GM12873 (cell line): ENCODE measurements at regions not wholly inside any gene's neighbourhood (a gene's known extent, or its start where the extent isn't known, plus 50 kb on each side); places are given as distances from the start of the nearest gene placed in this dataset.

ENCODE experiments used
- CTCF ChIP-seq: IDR thresholded peaks from 2 replicates; pipeline ENCODE4 v1.5.1; 2012; ENCODE audit warnings: low read depth, mild to moderate bottlenecking, moderate library complexity, low read length, control low read depth; ENCODE audit not compliant: insufficient read depth; ENCODE audit errors: missing control alignments

DNA sequence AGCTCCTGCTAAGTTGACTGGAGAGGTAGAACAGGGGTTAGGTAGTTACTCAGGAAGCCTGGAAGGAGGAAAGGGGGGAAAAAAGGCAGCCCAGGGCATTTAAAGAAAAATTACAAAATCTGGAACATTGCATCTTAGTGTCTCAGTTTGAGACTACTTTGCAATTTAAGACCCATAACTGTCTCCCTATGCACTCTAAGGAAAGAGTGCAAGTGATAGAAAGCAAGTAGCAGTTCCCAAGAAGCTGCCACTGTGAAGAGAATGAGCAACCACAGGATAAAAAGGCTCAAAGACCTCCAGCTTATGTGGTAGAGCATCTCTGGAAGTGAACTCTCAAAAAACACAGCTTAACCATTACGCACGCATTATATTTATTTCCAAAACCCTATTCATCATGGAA lies 141.8 kb downstream of the SLCO4C1 start:
- TF ChIP-seq CTCF, result no peak

- TF ChIP-seq CTCF, result peak; percentile 48
These were observed 142.9 kb downstream of the SLCO4C1 start for GRCh38 chr5:102153003-102153759.

GRCh38 chr5:102139029-102139428 lies 157.1 kb downstream of the SLCO4C1 start:
- TF ChIP-seq CTCF, result no peak

DNA sequence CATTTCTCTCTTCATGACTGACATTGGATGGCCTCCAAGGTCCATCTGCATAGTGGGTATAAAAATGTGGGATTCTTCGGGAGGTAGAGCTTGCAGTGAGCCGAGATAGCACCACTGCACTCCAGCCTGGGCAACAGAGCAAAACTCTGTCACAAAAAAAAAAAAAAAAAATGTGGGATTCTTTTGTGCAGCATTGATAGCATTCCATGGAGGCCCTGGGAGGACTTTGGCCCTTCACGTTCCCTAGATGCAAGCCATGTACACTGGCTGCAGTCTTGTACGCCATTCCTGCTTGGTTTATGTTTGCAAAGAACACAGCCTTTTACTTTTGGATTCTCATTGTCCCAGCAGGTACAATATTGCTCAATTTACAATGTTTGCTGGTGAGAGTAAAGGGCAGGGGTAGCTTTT lies 157.8 kb downstream of the SLCO4C1 start:
- no peak for TF ChIP-seq CTCF

GRCh38 chr5:102130890-102131289 lies 165.2 kb downstream of the SLCO4C1 start:
- no peak for TF ChIP-seq CTCF

DNA sequence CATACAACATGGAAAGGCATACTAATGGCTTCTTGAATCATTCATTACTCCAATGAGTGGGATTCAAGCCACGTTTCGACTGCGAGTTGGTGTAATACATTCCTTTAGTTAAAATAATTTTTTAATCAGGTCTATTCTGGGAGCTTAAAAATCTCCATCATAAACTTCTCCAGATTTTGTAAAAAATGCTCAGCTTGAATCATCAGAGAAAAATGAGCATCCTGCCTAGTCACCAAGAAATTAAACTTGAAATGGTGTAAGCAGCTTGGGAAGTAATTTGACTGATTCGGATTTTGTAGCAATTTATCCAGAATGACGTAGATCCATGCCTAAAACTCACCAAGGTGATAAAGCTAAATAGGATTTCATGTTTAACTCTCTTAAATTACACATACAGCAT lies 165.7 kb downstream of the SLCO4C1 start:
- no peak for TF ChIP-seq CTCF

DNA sequence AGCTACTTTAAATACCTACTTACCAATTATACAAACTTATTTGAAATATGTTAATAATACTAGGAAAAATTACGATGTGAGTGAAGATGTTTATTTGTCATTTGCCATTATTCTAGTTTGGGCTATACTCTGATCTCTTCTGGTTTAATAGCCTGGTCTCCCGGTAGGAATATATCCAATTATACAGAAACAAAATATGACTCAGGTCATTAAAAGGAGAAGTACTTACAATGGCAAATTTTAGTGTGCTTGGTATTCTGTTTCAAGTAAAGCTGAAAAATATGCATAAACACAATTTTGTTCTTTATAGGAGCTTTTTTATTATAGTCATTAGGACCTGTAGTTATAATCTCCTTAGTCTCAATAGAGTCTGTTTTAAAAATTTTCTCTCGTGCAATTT lies 176.8 kb downstream of the SLCO4C1 start:
- no peak for TF ChIP-seq CTCF
